Stimulated activated CD8-positive, alpha-beta memory T cell treated with anti-CD3 and anti-CD28 coated beads, Interleukin-2, amount 100 ng/mL, for 1 hour (primary cell): ENCODE measurements at regions not wholly inside any gene's neighbourhood (a gene's known extent, or its start where the extent isn't known, plus 50 kb on each side); places are given as distances from the start of the nearest gene placed in this dataset.

ENCODE experiments used
- DNase-seq, 2 donors: peaks; one replicate each; pipeline ENCODE4 v3.0.0-alpha.2; 2020; ENCODE audit warnings: low read depth in 2 of 2

- DNase-seq = no peak
These were observed 1022.0 kb downstream of the TBC1D22A start for GRCh38 chr22:47784367-47784983.

GRCh38 chr22:47783433-47784366, 1021.2 kb downstream of the TBC1D22A start:
- DNase-seq = no peak

- no peak for DNase-seq
These were observed 1020.1 kb downstream of the TBC1D22A start for GRCh38 chr22:47782328-47783075.

- DNase-seq = no peak
These were observed 1019.1 kb downstream of the TBC1D22A start for GRCh38 chr22:47781427-47782111.

- no peak for DNase-seq
These were observed 1018.6 kb downstream of the TBC1D22A start for GRCh38 chr22:47781024-47781423.

- no peak for DNase-seq
These were observed 1017.9 kb downstream of the TBC1D22A start for GRCh38 chr22:47780281-47780875.

GRCh38 chr22:47779474-47779873, 1017.0 kb downstream of the TBC1D22A start:
- DNase-seq = no peak

- DNase-seq = no peak
These were observed 1015.8 kb downstream of the TBC1D22A start for GRCh38 chr22:47778160-47778658.

- DNase-seq = no peak
These were observed 1015.0 kb downstream of the TBC1D22A start for GRCh38 chr22:47777426-47777825.

GRCh38 chr22:47776329-47776728, 1013.9 kb downstream of the TBC1D22A start:
- DNase-seq = no peak

GRCh38 chr22:47775686-47776085, 1013.2 kb downstream of the TBC1D22A start:
- DNase-seq = no peak

- DNase-seq = no peak
These were observed 1012.7 kb downstream of the TBC1D22A start for GRCh38 chr22:47775191-47775590.

GRCh38 chr22:47773635-47774034, 1011.2 kb downstream of the TBC1D22A start:
- no peak for DNase-seq

GRCh38 chr22:47772864-47773263, 1010.4 kb downstream of the TBC1D22A start:
- no peak for DNase-seq

GRCh38 chr22:47769652-47770051, 1007.2 kb downstream of the TBC1D22A start:
- DNase-seq = no peak

- DNase-seq = no peak
These were observed 1005.6 kb downstream of the TBC1D22A start for GRCh38 chr22:47768027-47768426.

GRCh38 chr22:47767403-47767802, 1005.0 kb downstream of the TBC1D22A start:
- no peak for DNase-seq

- DNase-seq = no peak
These were observed 1003.3 kb downstream of the TBC1D22A start for GRCh38 chr22:47765757-47766156.

GRCh38 chr22:47762141-47762540, 999.7 kb downstream of the TBC1D22A start:
- no peak for DNase-seq

- DNase-seq = no peak
These were observed 997.5 kb downstream of the TBC1D22A start for GRCh38 chr22:47759909-47760308.

- no peak for DNase-seq
These were observed 995.3 kb downstream of the TBC1D22A start for GRCh38 chr22:47757741-47758140.
